SK-N-SH (cell line): ENCODE measurements at regions not wholly inside any gene's neighbourhood (a gene's known extent, or its start where the extent isn't known, plus 50 kb on each side); places are given as distances from the start of the nearest gene placed in this dataset.

Experiments used
- CTCF ChIA-PET: fragments of 300-600, 350-600 bp; formaldehyde crosslinking; extraction: SDS; loops from one replicate; lab custom pipeline; 2021; lab: Yijun Ruan, JAX
- POLR2A ChIA-PET: fragments of 350-600 bp; sonication (Branson Sonifier 250); formaldehyde crosslinking; extraction: SDS; loops from one replicate; lab custom pipeline; 2020; ENCODE audit warnings: antibody characterized with exemption, inconsistent platforms; lab: Yijun Ruan, JAX
- DNase-seq: peaks from one replicate; pipeline ENCODE4 v3.0.0; 2012
- H2AFZ ChIP-seq: fragments of 200-600 bp; sonication (generic); 2 replicates; pipeline ENCODE4 v1.8.1; 2016; ENCODE audit warnings: antibody characterized with exemption, mild to moderate bottlenecking, low read depth
- H3F3A ChIP-seq: fragments of 200-600 bp; sonication (generic); replicated peaks from 2 replicates; pipeline ENCODE3; 2016; ENCODE audit warnings: antibody characterized with exemption, mild to moderate bottlenecking; ENCODE audit not compliant: insufficient read depth
- H3K27ac ChIP-seq, 2 experiments: fragments of 200-500 bp in 1 of 2; fragments of 200-600 bp in 1 of 2; sonication (Bioruptor generic) in 1 of 2; sonication (generic), shearing (Covaris generic) in 1 of 2; 2 replicates each; pipeline versions ENCODE4 v1.5.1 to v1.6.1; 2014 to 2016; ENCODE audit warnings: low read depth in 2 of 2, inconsistent platforms in 1 of 2, low read length in 1 of 2, mild to moderate bottlenecking in 1 of 2, mixed read lengths in 1 of 2
- H3K27me3 ChIP-seq: fragments of 200-600 bp; sonication (generic), shearing (Covaris generic); 2 replicates; pipeline ENCODE4 v1.6.1; 2016; ENCODE audit warnings: mixed run types; ENCODE audit not compliant: insufficient read depth
- H3K36me3 ChIP-seq, 2 experiments: fragments of 200-500 bp in 1 of 2; fragments of 200-600 bp in 1 of 2; sonication (Bioruptor generic) in 1 of 2; sonication (generic) in 1 of 2; replicated peaks in 1 of 2; 2 replicates each; pipeline versions ENCODE3 to v1.5.1; 2014 to 2016; ENCODE audit warnings: low read length in 1 of 2, mild to moderate bottlenecking in 1 of 2; ENCODE audit not compliant: insufficient read depth in 2 of 2, control insufficient read depth in 1 of 2
- H3K4me1 ChIP-seq, 2 experiments: fragments of 200-500 bp in 1 of 2; fragments of 200-600 bp in 1 of 2; sonication (Bioruptor generic) in 1 of 2; sonication (generic), shearing (Covaris generic) in 1 of 2; 2 replicates each; pipeline versions ENCODE4 v1.5.1 to v1.6.1; 2014 to 2016; ENCODE audit warnings: low read depth in 1 of 2, low read length in 1 of 2, mixed run types in 1 of 2; ENCODE audit not compliant: insufficient read depth in 2 of 2, control insufficient read depth in 1 of 2
- H3K4me2 ChIP-seq: fragments of 200-600 bp; sonication (generic), shearing (Covaris generic); 2 replicates; pipeline ENCODE4 v1.6.1; 2017; ENCODE audit warnings: mixed run types
- H3K4me3 ChIP-seq, 2 experiments: fragments of 200-500 bp in 1 of 2; fragments of 200-600 bp in 1 of 2; sonication (Bioruptor generic) in 1 of 2; sonication (generic), shearing (Covaris generic) in 1 of 2; 2 replicates each; pipeline versions ENCODE4 v1.5.1 to v1.8.1; 2014 to 2016; ENCODE audit warnings: low read depth in 2 of 2, inconsistent platforms in 1 of 2, low read length in 1 of 2, mild to moderate bottlenecking in 1 of 2, mixed read lengths in 1 of 2, moderate library complexity in 1 of 2
- H3K79me2 ChIP-seq: fragments of 200-600 bp; sonication (generic); 2 replicates; pipeline ENCODE4 v1.8.1; 2017; ENCODE audit warnings: mild to moderate bottlenecking; ENCODE audit not compliant: insufficient read depth
- H3K9ac ChIP-seq: fragments of 200-600 bp; sonication (generic); 2 replicates; pipeline ENCODE4 v1.6.1; 2017; ENCODE audit warnings: mixed run types
- H3K9me2 ChIP-seq: fragments of 200-600 bp; sonication (generic); 2 replicates; pipeline ENCODE4 v1.6.1; 2017; ENCODE audit warnings: mixed run types
- H3K9me3 ChIP-seq: fragments of 200-600 bp; sonication (generic); 2 replicates; pipeline ENCODE4 v1.6.1; 2017; ENCODE audit warnings: mixed run types, mild to moderate bottlenecking, moderate library complexity
- H4K20me1 ChIP-seq: fragments of 200-600 bp; sonication (generic); 2 replicates; pipeline ENCODE4 v1.6.1; 2017; ENCODE audit warnings: mild to moderate bottlenecking, mixed run types; ENCODE audit not compliant: insufficient read depth
- EP300 ChIP-seq, 2 experiments: IDR thresholded peaks; 2 replicates each; pipeline versions ENCODE4 v1.4.0 to v1.6.1; 2012; ENCODE audit warnings: borderline replicate concordance in 1 of 2, low read depth in 1 of 2, low read length in 1 of 2
- FOSL2 ChIP-seq: IDR thresholded peaks from 2 replicates; pipeline ENCODE4 v1.4.0; 2012; ENCODE audit warnings: low read depth, mild to moderate bottlenecking, moderate library complexity, borderline replicate concordance
- FOXJ3 ChIP-seq: sonication (generic); formaldehyde crosslinking; IDR thresholded peaks from 2 replicates; pipeline ENCODE4 v1.5.1; 2020; ENCODE audit warnings: mild to moderate bottlenecking, missing genetic modification reagents
- FOXM1 ChIP-seq: IDR thresholded peaks from 2 replicates; pipeline ENCODE4 v1.4.0; 2012; ENCODE audit warnings: low read depth, mild to moderate bottlenecking
- GABPA ChIP-seq: IDR thresholded peaks from 2 replicates; pipeline ENCODE4 v1.4.0; 2012; ENCODE audit warnings: low read depth, mild to moderate bottlenecking
- GATA2 ChIP-seq: sonication (generic); formaldehyde crosslinking; IDR thresholded peaks from 2 replicates; pipeline ENCODE4 v1.5.0; 2020; ENCODE audit warnings: mild to moderate bottlenecking, missing genetic modification reagents
- JUND ChIP-seq: IDR thresholded peaks from 2 replicates; pipeline ENCODE4 v1.4.0; 2012
- MEF2A ChIP-seq: IDR thresholded peaks from 2 replicates; pipeline ENCODE4 v1.4.0; 2012; ENCODE audit warnings: low read depth, borderline replicate concordance
- MXI1 ChIP-seq: IDR thresholded peaks from 2 replicates; pipeline ENCODE4 v1.6.1; 2012; ENCODE audit warnings: mild to moderate bottlenecking, low read depth, low read length, improper control_type of control experiment
- NFIC ChIP-seq: IDR thresholded peaks from 2 replicates; pipeline ENCODE4 v1.4.0; 2012; ENCODE audit warnings: borderline replicate concordance
- NRF1 ChIP-seq: IDR thresholded peaks from 2 replicates; pipeline ENCODE4 v1.6.1; 2012; ENCODE audit warnings: low read depth, mild to moderate bottlenecking, low read length
- RAD21 ChIP-seq: IDR thresholded peaks from 2 replicates; pipeline ENCODE4 v1.6.1; 2012; ENCODE audit warnings: mild to moderate bottlenecking, low read length
- RCOR1 ChIP-seq: fragments of 150-350 bp; IDR thresholded peaks from 2 replicates; pipeline ENCODE4 v1.6.1; 2017; ENCODE audit warnings: antibody characterized with exemption, low read length
- RFX5 ChIP-seq: IDR thresholded peaks from 2 replicates; pipeline ENCODE4 v1.6.1; 2012; ENCODE audit warnings: mild to moderate bottlenecking, improper control_type of control experiment, low read length
- RXRA ChIP-seq: IDR thresholded peaks from 2 replicates; pipeline ENCODE4 v1.4.0; 2012; ENCODE audit warnings: low read depth, mild to moderate bottlenecking, borderline replicate concordance
- SIN3A ChIP-seq: IDR thresholded peaks from 2 replicates; pipeline ENCODE4 v1.6.1; 2012; ENCODE audit warnings: low read depth, mild to moderate bottlenecking, low read length, moderate library complexity, borderline replicate concordance
- SMC3 ChIP-seq: IDR thresholded peaks from 2 replicates; pipeline ENCODE4 v1.6.1; 2012; ENCODE audit warnings: low read depth, low read length, improper control_type of control experiment
- TAF1 ChIP-seq: IDR thresholded peaks from 2 replicates; pipeline ENCODE4 v1.6.1; 2012; ENCODE audit warnings: low read depth, mild to moderate bottlenecking, low read length, moderate library complexity, borderline replicate concordance
- TEAD4 ChIP-seq: IDR thresholded peaks from 2 replicates; pipeline ENCODE4 v1.4.0; 2012; ENCODE audit warnings: mild to moderate bottlenecking, borderline replicate concordance; ENCODE audit not compliant: insufficient read depth
- YY1 ChIP-seq: IDR thresholded peaks from 2 replicates; pipeline ENCODE4 v1.4.0; 2012; ENCODE audit warnings: low read depth, mild to moderate bottlenecking
- whole genome bisulfite sequencing: methylation state at CpG from one replicate; pipeline ENCODE4 v1.1.6; 2017; ENCODE audit warnings: low lambda C conversion rate; 5-methylcytosine and 5-hydroxymethylcytosine counted together
- TF ChIP-seq, protein P1 (sequence below): fragments of 200-600 bp; sonication (generic); IDR thresholded peaks from 2 replicates; pipeline ENCODE4 v1.6.1; 2017; ENCODE audit warnings: antibody characterized with exemption, mild to moderate bottlenecking, moderate library complexity
- TF ChIP-seq, protein P2 (sequence below): IDR thresholded peaks from 2 replicates; pipeline ENCODE4 v1.4.0; 2012; ENCODE audit warnings: low read depth, borderline replicate concordance
- TF ChIP-seq, protein P3 (sequence below): fragments of 150-350 bp; IDR thresholded peaks from 2 replicates; pipeline ENCODE4 v1.6.1; 2017; ENCODE audit warnings: antibody characterized with exemption, low read length, low read depth, borderline replicate concordance
- TF ChIP-seq, protein P4 (sequence below): IDR thresholded peaks from 2 replicates; pipeline ENCODE4; 2012
- TF ChIP-seq, protein P5 (sequence below): IDR thresholded peaks from 2 replicates; pipeline ENCODE4 v1.4.0; 2012; ENCODE audit warnings: low read depth
- TF ChIP-seq, protein P6 (sequence below): IDR thresholded peaks from 2 replicates; pipeline ENCODE4 v1.4.0; 2012; ENCODE audit warnings: low read depth, borderline replicate concordance
- TF ChIP-seq, protein P7 (sequence below): fragments of 150-350 bp; IDR thresholded peaks from 2 replicates; pipeline ENCODE4 v1.6.1; 2016; ENCODE audit warnings: mild to moderate bottlenecking, low read depth, low read length

DNA sequence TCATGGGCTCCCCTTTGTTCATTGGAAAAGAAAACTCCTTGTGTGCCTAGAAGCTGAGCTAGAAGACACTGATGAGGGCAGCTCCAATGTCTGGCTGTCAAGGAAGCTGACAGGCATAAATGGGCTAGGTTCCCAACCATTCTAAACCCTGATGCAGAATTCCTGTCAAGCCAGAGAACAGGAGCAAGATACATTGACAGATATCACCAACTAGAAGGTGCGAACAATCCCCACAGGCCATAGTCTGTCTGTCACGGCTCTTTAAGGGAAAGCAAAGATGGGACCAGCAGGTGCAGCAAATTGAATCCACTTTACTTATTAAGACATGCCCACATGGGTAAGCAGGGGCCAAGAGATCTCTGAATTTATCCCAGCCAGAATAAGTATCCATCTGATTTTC lies 617.9 kb upstream of the POT1 start:
- 54% methylated on average over 2 of the region's 2 CpGs for WGBS
- H3K9ac ChIP-seq, result no peak overlapping the region
- TF ChIP-seq NFIC, result no peak
- no peak for TF ChIP-seq SMC3
- no peak for TF ChIP-seq RAD21
- TF ChIP-seq, protein P1, sequence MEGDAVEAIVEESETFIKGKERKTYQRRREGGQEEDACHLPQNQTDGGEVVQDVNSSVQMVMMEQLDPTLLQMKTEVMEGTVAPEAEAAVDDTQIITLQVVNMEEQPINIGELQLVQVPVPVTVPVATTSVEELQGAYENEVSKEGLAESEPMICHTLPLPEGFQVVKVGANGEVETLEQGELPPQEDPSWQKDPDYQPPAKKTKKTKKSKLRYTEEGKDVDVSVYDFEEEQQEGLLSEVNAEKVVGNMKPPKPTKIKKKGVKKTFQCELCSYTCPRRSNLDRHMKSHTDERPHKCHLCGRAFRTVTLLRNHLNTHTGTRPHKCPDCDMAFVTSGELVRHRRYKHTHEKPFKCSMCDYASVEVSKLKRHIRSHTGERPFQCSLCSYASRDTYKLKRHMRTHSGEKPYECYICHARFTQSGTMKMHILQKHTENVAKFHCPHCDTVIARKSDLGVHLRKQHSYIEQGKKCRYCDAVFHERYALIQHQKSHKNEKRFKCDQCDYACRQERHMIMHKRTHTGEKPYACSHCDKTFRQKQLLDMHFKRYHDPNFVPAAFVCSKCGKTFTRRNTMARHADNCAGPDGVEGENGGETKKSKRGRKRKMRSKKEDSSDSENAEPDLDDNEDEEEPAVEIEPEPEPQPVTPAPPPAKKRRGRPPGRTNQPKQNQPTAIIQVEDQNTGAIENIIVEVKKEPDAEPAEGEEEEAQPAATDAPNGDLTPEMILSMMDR, result no peak
- TF ChIP-seq SIN3A, result no peak
- TF ChIP-seq FOXJ3 (CRISPR knock-in tag), result no peak
- no peak for TF ChIP-seq FOXM1
- TF ChIP-seq, protein P2, sequence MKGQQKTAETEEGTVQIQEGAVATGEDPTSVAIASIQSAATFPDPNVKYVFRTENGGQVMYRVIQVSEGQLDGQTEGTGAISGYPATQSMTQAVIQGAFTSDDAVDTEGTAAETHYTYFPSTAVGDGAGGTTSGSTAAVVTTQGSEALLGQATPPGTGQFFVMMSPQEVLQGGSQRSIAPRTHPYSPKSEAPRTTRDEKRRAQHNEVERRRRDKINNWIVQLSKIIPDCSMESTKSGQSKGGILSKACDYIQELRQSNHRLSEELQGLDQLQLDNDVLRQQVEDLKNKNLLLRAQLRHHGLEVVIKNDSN, result no peak
- no peak for TF ChIP-seq TEAD4
- TF ChIP-seq JUND, result no peak
- no peak for TF ChIP-seq GABPA
- TF ChIP-seq, protein P3, sequence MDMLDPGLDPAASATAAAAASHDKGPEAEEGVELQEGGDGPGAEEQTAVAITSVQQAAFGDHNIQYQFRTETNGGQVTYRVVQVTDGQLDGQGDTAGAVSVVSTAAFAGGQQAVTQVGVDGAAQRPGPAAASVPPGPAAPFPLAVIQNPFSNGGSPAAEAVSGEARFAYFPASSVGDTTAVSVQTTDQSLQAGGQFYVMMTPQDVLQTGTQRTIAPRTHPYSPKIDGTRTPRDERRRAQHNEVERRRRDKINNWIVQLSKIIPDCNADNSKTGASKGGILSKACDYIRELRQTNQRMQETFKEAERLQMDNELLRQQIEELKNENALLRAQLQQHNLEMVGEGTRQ, result no peak
- TF ChIP-seq RXRA, result no peak
- peak in 1 of 2 experiments; percentile 25; a peak in 1 of 4 replicates for TF ChIP-seq EP300 (IDR thresholded peaks at IDR 0.05; ENCODE audit: borderline replicate concordance in 1 of 2, low read depth in 1 of 2, low read length in 1 of 2)
- TF ChIP-seq YY1, result no peak
- TF ChIP-seq, protein P4, sequence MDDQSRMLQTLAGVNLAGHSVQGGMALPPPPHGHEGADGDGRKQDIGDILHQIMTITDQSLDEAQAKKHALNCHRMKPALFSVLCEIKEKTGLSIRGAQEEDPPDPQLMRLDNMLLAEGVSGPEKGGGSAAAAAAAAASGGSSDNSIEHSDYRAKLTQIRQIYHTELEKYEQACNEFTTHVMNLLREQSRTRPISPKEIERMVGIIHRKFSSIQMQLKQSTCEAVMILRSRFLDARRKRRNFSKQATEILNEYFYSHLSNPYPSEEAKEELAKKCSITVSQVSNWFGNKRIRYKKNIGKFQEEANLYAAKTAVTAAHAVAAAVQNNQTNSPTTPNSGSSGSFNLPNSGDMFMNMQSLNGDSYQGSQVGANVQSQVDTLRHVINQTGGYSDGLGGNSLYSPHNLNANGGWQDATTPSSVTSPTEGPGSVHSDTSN, result no peak
- peak; percentile 60 for TF ChIP-seq GATA2 (CRISPR knock-in tag)
- no peak for TF ChIP-seq MEF2A
- TF ChIP-seq, protein P5, sequence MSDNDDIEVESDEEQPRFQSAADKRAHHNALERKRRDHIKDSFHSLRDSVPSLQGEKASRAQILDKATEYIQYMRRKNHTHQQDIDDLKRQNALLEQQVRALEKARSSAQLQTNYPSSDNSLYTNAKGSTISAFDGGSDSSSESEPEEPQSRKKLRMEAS, result no peak
- TF ChIP-seq RFX5, result no peak
- TF ChIP-seq FOSL2, result no peak
- no peak for TF ChIP-seq MXI1
- no peak for TF ChIP-seq NRF1
- TF ChIP-seq, protein P6, sequence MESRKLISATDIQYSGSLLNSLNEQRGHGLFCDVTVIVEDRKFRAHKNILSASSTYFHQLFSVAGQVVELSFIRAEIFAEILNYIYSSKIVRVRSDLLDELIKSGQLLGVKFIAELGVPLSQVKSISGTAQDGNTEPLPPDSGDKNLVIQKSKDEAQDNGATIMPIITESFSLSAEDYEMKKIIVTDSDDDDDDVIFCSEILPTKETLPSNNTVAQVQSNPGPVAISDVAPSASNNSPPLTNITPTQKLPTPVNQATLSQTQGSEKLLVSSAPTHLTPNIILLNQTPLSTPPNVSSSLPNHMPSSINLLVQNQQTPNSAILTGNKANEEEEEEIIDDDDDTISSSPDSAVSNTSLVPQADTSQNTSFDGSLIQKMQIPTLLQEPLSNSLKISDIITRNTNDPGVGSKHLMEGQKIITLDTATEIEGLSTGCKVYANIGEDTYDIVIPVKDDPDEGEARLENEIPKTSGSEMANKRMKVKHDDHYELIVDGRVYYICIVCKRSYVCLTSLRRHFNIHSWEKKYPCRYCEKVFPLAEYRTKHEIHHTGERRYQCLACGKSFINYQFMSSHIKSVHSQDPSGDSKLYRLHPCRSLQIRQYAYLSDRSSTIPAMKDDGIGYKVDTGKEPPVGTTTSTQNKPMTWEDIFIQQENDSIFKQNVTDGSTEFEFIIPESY, result no peak
- TF ChIP-seq RCOR1, result peak; percentile 74
- TF ChIP-seq, protein P7, sequence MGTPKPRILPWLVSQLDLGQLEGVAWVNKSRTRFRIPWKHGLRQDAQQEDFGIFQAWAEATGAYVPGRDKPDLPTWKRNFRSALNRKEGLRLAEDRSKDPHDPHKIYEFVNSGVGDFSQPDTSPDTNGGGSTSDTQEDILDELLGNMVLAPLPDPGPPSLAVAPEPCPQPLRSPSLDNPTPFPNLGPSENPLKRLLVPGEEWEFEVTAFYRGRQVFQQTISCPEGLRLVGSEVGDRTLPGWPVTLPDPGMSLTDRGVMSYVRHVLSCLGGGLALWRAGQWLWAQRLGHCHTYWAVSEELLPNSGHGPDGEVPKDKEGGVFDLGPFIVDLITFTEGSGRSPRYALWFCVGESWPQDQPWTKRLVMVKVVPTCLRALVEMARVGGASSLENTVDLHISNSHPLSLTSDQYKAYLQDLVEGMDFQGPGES, result no peak
- TF ChIP-seq TAF1, result no peak
- H3K4me3 ChIP-seq, result no peak overlapping the region
- no peak overlapping the region for H2AFZ ChIP-seq
- no peaks in the 10 kb centered on the region for H3K27me3 ChIP-seq
- ChIA-PET POLR2A (no interaction called here), CTCF (no interaction called here)
- no peak overlapping the region for H3K27ac ChIP-seq
- H3K9me3 ChIP-seq, result no peaks in the 10 kb centered on the region; the same call in 1 of the 2 replicates
- no peaks in the 10 kb centered on the region for H3K9me2 ChIP-seq
- H3K79me2 ChIP-seq, result no peaks in the 10 kb centered on the region
- H3K4me1 ChIP-seq, result peaks cover 0 to 5% of the 10 kb centered on the region in 2 experiments; a peak in 2 of 4 replicates
- no peaks in the 10 kb centered on the region for H3K36me3 ChIP-seq
- DNase-seq, result no peak
- no peak overlapping the region for H3K4me2 ChIP-seq
- H3F3A ChIP-seq, result no peaks in the 10 kb centered on the region
- H4K20me1 ChIP-seq, result no peaks in the 10 kb centered on the region
